Kidney epithelial cell (primary cell): ENCODE measurements at regions not wholly inside any gene's neighbourhood (a gene's known extent, or its start where the extent isn't known, plus 50 kb on each side); places are given as distances from the start of the nearest gene placed in this dataset.

ENCODE experiments used
- DNase-seq: peaks from one replicate; pipeline ENCODE4 v3.0.0-alpha.2; 2010; ENCODE audit warnings: low read depth
- H3K27me3 ChIP-seq: 2 replicates; pipeline ENCODE4 v1.6.0; 2011; ENCODE audit warnings: low read length; ENCODE audit not compliant: control insufficient read depth, insufficient read depth
- H3K36me3 ChIP-seq: 2 replicates; pipeline ENCODE4 v1.5.1; 2011; ENCODE audit warnings: low read length; ENCODE audit not compliant: control insufficient read depth, insufficient read depth
- H3K4me3 ChIP-seq: 2 replicates; pipeline ENCODE4 v1.5.1; 2011; ENCODE audit warnings: low read depth, mild to moderate bottlenecking, control low read depth, low read length
- CTCF ChIP-seq: IDR thresholded peaks from 2 replicates; pipeline ENCODE4 v1.5.1; 2011; ENCODE audit warnings: mild to moderate bottlenecking, moderate library complexity, low read length, control low read depth, inconsistent platforms; ENCODE audit not compliant: insufficient read depth, poor library complexity, severe bottlenecking

GRCh38 chr7:88635149-88635548, 124.4 kb upstream of the ZNF804B start:
- no peak for TF ChIP-seq CTCF
- Histone ChIP-seq H3K36me3 (no peaks in the 10 kb centered on the region), H3K27me3 (no peaks in the 10 kb centered on the region), H3K4me3 (no peak overlapping the region)
- no peak for DNase-seq

- H3K36me3 ChIP-seq: no peaks in the 10 kb centered on the region
- no peak overlapping the region for H3K4me3 ChIP-seq
- H3K27me3 ChIP-seq: no peaks in the 10 kb centered on the region
- no peak for TF ChIP-seq CTCF
- no peak for DNase-seq
These were observed 129.9 kb upstream of the ZNF804B start for GRCh38 chr7:88629559-88629958.

GRCh38 chr7:88628363-88629085, 131.0 kb upstream of the ZNF804B start:
- H3K27me3 ChIP-seq: no peaks in the 10 kb centered on the region
- no peak overlapping the region for H3K4me3 ChIP-seq
- no peak for TF ChIP-seq CTCF
- no peak for DNase-seq
- no peaks in the 10 kb centered on the region for H3K36me3 ChIP-seq

- no peak overlapping the region for H3K4me3 ChIP-seq
- TF ChIP-seq CTCF: no peak
- no peaks in the 10 kb centered on the region for H3K27me3 ChIP-seq
- no peak for DNase-seq
- H3K36me3 ChIP-seq: no peaks in the 10 kb centered on the region
These were observed 142.3 kb upstream of the ZNF804B start for GRCh38 chr7:88617185-88617584.

GRCh38 chr7:88615336-88615735, 144.2 kb upstream of the ZNF804B start:
- TF ChIP-seq CTCF: no peak
- no peaks in the 10 kb centered on the region for H3K27me3 ChIP-seq

GRCh38 chr7:88614736-88615135, 144.8 kb upstream of the ZNF804B start:
- TF ChIP-seq CTCF: no peak
- no peak overlapping the region for H3K4me3 ChIP-seq
- no peaks in the 10 kb centered on the region for H3K36me3 ChIP-seq
- H3K27me3 ChIP-seq: no peaks in the 10 kb centered on the region
- no peak for DNase-seq

More at GRCh38 chr7:88615336-88615735, 144.2 kb upstream of the ZNF804B start:
- no peak overlapping the region for H3K4me3 ChIP-seq
- H3K36me3 ChIP-seq: no peaks in the 10 kb centered on the region
- DNase-seq: no peak
